GM12878 (cell line): ENCODE measurements at regions not wholly inside any gene's neighbourhood (a gene's known extent, or its start where the extent isn't known, plus 50 kb on each side); places are given as distances from the start of the nearest gene placed in this dataset.

Experiments
- BCL11A ChIP-seq: IDR thresholded peaks from 2 replicates; pipeline ENCODE4 v1.6.1; 2011; ENCODE audit warnings: low read depth, low read length
- CBFB ChIP-seq: IDR thresholded peaks from 2 replicates; pipeline ENCODE4 v1.6.1; 2016; ENCODE audit warnings: antibody characterized with exemption, low read depth
- ETV6 ChIP-seq, 2 experiments: fragments of 450-650 bp in 1 of 2; IDR thresholded peaks in 1 of 2; conservative IDR thresholded peaks in 1 of 2; 2 replicates each; pipeline ENCODE4 v1.6.1; 2014; ENCODE audit warnings: antibody characterized with exemption in 1 of 2, borderline replicate concordance in 1 of 2, low read depth in 1 of 2, mild to moderate bottlenecking in 1 of 2, moderate library complexity in 1 of 2
- FOXM1 ChIP-seq: IDR thresholded peaks from 2 replicates; pipeline ENCODE4 v1.6.1; 2012; ENCODE audit warnings: low read depth, mild to moderate bottlenecking, inconsistent platforms, low read length, moderate library complexity
- GABPA ChIP-seq: IDR thresholded peaks from 2 replicates; pipeline ENCODE4 v1.6.1; 2014; ENCODE audit warnings: antibody characterized with exemption, low read depth, mild to moderate bottlenecking, inconsistent platforms
- GATAD2B ChIP-seq: fragments of 450-650 bp; conservative IDR thresholded peaks from 2 replicates; pipeline ENCODE4 v1.6.1; 2017; ENCODE audit warnings: low read depth, mild to moderate bottlenecking, moderate library complexity
- HDAC6 ChIP-seq: fragments of 200-600 bp; sonication (generic); IDR thresholded peaks from one replicate; pipeline ENCODE4 v1.8.0; 2017; ENCODE audit warnings: antibody characterized with exemption; ENCODE audit not compliant: unreplicated experiment
- IKZF1 ChIP-seq: fragments of 450-650 bp; conservative IDR thresholded peaks from 2 replicates; pipeline ENCODE4 v1.6.1; 2017; ENCODE audit warnings: antibody characterized with exemption, mild to moderate bottlenecking
- MYC ChIP-seq: IDR thresholded peaks from 2 replicates; pipeline ENCODE4 v1.6.1; 2011; ENCODE audit warnings: mild to moderate bottlenecking, low read length, moderate library complexity, inconsistent platforms; ENCODE audit not compliant: insufficient read depth, insufficient replicate concordance, insufficient read length, severe bottlenecking
- PAX8 ChIP-seq: fragments of 450-650 bp; IDR thresholded peaks from 2 replicates; pipeline ENCODE4 v1.6.1; 2017; ENCODE audit warnings: mild to moderate bottlenecking, moderate library complexity
- PBX3 ChIP-seq: IDR thresholded peaks from 2 replicates; pipeline ENCODE4 v1.6.1; 2011; ENCODE audit warnings: mild to moderate bottlenecking, low read depth, low read length, moderate library complexity; ENCODE audit not compliant: insufficient replicate concordance
- POLR2AphosphoS2 ChIP-seq: IDR thresholded peaks from 2 replicates; pipeline ENCODE4 v1.6.1; 2011; ENCODE audit warnings: low read depth, mild to moderate bottlenecking, low read length, improper control_type of control experiment, moderate library complexity
- RBBP5 ChIP-seq: fragments of 200-600 bp; sonication (generic); conservative IDR thresholded peaks from 2 replicates; pipeline ENCODE4 v1.6.1; 2016
- SKIL ChIP-seq: fragments of 450-650 bp; IDR thresholded peaks from 2 replicates; pipeline ENCODE4 v1.6.1; 2017; ENCODE audit warnings: mild to moderate bottlenecking, low read depth, inconsistent platforms; ENCODE audit not compliant: poor library complexity, severe bottlenecking
- SPI1 ChIP-seq: IDR thresholded peaks from 2 replicates; pipeline ENCODE4 v1.6.1; 2011; ENCODE audit warnings: low read depth, mild to moderate bottlenecking, low read length, moderate library complexity, borderline replicate concordance; ENCODE audit not compliant: insufficient read depth
- ZNF217 ChIP-seq: fragments of 450-650 bp; IDR thresholded peaks from 2 replicates; pipeline ENCODE4 v1.6.1; 2017; ENCODE audit warnings: antibody characterized with exemption, mild to moderate bottlenecking
- TF ChIP-seq, protein P1 (sequence below): fragments of 450-650 bp; IDR thresholded peaks from 2 replicates; pipeline ENCODE4 v1.6.1; 2017; ENCODE audit warnings: mild to moderate bottlenecking
- TF ChIP-seq, protein P2 (sequence below): fragments of 450-650 bp; IDR thresholded peaks from 2 replicates; pipeline ENCODE4 v1.6.1; 2017; ENCODE audit warnings: low read depth, mild to moderate bottlenecking, moderate library complexity
- TF ChIP-seq, protein P3 (sequence below): fragments of 450-650 bp; formaldehyde crosslinking; IDR thresholded peaks from 2 replicates; pipeline ENCODE4 v1.4.0; 2020; ENCODE audit warnings: mild to moderate bottlenecking, moderate library complexity

- TF ChIP-seq PAX8 (no peak), IKZF1 (peak; percentile 81), SPI1 (no peak), SKIL (peak; percentile 62), ZNF217 (peak; percentile 98), BCL11A (peak; percentile 70), FOXM1 (peak; percentile 91), ETV6 (conservative IDR thresholded peaks at IDR 0.05 in 1 of 2, IDR thresholded peaks at IDR 0.05 in 1 of 2; ENCODE audit: borderline replicate concordance in 1 of 2, low read depth in 1 of 2) (peak in 1 of 2 experiments; percentile 33; a peak in 1 of 4 replicates), PBX3 (no peak), MYC (no peak), POLR2AphosphoS2 (no peak), RBBP5 (0 out of 2 replicates have a peak, but pooled peaks have one; percentile 10), CBFB (peak; percentile 97), GATAD2B (no peak), HDAC6 (no peak), GABPA (no peak; the same call in 1 of the 2 replicates)
- TF ChIP-seq, protein P1, sequence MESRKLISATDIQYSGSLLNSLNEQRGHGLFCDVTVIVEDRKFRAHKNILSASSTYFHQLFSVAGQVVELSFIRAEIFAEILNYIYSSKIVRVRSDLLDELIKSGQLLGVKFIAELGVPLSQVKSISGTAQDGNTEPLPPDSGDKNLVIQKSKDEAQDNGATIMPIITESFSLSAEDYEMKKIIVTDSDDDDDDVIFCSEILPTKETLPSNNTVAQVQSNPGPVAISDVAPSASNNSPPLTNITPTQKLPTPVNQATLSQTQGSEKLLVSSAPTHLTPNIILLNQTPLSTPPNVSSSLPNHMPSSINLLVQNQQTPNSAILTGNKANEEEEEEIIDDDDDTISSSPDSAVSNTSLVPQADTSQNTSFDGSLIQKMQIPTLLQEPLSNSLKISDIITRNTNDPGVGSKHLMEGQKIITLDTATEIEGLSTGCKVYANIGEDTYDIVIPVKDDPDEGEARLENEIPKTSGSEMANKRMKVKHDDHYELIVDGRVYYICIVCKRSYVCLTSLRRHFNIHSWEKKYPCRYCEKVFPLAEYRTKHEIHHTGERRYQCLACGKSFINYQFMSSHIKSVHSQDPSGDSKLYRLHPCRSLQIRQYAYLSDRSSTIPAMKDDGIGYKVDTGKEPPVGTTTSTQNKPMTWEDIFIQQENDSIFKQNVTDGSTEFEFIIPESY = no peak
- TF ChIP-seq, protein P2, sequence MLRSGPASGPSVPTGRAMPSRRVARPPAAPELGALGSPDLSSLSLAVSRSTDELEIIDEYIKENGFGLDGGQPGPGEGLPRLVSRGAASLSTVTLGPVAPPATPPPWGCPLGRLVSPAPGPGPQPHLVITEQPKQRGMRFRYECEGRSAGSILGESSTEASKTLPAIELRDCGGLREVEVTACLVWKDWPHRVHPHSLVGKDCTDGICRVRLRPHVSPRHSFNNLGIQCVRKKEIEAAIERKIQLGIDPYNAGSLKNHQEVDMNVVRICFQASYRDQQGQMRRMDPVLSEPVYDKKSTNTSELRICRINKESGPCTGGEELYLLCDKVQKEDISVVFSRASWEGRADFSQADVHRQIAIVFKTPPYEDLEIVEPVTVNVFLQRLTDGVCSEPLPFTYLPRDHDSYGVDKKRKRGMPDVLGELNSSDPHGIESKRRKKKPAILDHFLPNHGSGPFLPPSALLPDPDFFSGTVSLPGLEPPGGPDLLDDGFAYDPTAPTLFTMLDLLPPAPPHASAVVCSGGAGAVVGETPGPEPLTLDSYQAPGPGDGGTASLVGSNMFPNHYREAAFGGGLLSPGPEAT = peak; percentile 63; the same call in 1 of the 2 replicates
- TF ChIP-seq, protein P3, sequence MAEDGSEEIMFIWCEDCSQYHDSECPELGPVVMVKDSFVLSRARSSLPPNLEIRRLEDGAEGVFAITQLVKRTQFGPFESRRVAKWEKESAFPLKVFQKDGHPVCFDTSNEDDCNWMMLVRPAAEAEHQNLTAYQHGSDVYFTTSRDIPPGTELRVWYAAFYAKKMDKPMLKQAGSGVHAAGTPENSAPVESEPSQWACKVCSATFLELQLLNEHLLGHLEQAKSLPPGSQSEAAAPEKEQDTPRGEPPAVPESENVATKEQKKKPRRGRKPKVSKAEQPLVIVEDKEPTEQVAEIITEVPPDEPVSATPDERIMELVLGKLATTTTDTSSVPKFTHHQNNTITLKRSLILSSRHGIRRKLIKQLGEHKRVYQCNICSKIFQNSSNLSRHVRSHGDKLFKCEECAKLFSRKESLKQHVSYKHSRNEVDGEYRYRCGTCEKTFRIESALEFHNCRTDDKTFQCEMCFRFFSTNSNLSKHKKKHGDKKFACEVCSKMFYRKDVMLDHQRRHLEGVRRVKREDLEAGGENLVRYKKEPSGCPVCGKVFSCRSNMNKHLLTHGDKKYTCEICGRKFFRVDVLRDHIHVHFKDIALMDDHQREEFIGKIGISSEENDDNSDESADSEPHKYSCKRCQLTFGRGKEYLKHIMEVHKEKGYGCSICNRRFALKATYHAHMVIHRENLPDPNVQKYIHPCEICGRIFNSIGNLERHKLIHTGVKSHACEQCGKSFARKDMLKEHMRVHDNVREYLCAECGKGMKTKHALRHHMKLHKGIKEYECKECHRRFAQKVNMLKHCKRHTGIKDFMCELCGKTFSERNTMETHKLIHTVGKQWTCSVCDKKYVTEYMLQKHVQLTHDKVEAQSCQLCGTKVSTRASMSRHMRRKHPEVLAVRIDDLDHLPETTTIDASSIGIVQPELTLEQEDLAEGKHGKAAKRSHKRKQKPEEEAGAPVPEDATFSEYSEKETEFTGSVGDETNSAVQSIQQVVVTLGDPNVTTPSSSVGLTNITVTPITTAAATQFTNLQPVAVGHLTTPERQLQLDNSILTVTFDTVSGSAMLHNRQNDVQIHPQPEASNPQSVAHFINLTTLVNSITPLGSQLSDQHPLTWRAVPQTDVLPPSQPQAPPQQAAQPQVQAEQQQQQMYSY (CRISPR knock-in tag) = no peak
Measured at GRCh38 chr2:198371921-198372543, 567.6 kb downstream of the PLCL1 start (continued).
